K562 (cell line): ENCODE measurements at regions not wholly inside any gene's neighbourhood (a gene's known extent, or its start where the extent isn't known, plus 50 kb on each side); places are given as distances from the start of the nearest gene placed in this dataset.

ENCODE experiments used
- ATF7 ChIP-seq: fragments of 450-650 bp; IDR thresholded peaks from 2 replicates; pipeline ENCODE4 v1.7.1; 2014; ENCODE audit warnings: mild to moderate bottlenecking, moderate library complexity
- CBFA2T2 ChIP-seq: fragments of 450-650 bp; conservative IDR thresholded peaks from 2 replicates; pipeline ENCODE4 v1.6.1; 2017; ENCODE audit warnings: mild to moderate bottlenecking
- CEBPG ChIP-seq, 3 experiments: fragments of 200-800 bp in 1 of 3; sonication (Bioruptor generic) in 1 of 3; sonication (generic) in 1 of 3; formaldehyde crosslinking in 1 of 3; IDR thresholded peaks in 2 of 3; conservative IDR thresholded peaks in 1 of 3; 2 replicates each; pipeline versions ENCODE4 v1.6.1 to v1.8.0; 2016 to 2022; ENCODE audit warnings: missing compliant biosample characterization in 2 of 3, missing genetic modification characterization in 2 of 3, mild to moderate bottlenecking in 1 of 3, missing genetic modification reagents in 1 of 3
- CXXC5 ChIP-seq: fragments of 250-450 bp; sonication (Bioruptor Pico); IDR thresholded peaks from 2 replicates; pipeline ENCODE4 v1.8.0; 2022; ENCODE audit warnings: inconsistent platforms, mild to moderate bottlenecking, moderate library complexity
- ETS2 ChIP-seq: IDR thresholded peaks from 2 replicates; pipeline ENCODE4 v1.6.1; 2016; ENCODE audit warnings: borderline replicate concordance, missing genetic modification characterization, mild to moderate bottlenecking, moderate library complexity, missing compliant biosample characterization; ENCODE audit not compliant: poor library complexity, severe bottlenecking
- GTF2A2 ChIP-seq: IDR thresholded peaks from 2 replicates; pipeline ENCODE4 v1.6.1; 2016; ENCODE audit warnings: mild to moderate bottlenecking, missing genetic modification characterization, missing compliant biosample characterization
- JUND ChIP-seq, 2 experiments: IDR thresholded peaks; 2 replicates in 1 of 2; 3 replicates in 1 of 2; pipeline ENCODE4 v1.6.1; 2011; ENCODE audit warnings: borderline replicate concordance in 2 of 2, low read depth in 2 of 2, low read length in 2 of 2, improper control_type of control experiment in 1 of 2, missing biosample characterization in 1 of 2, missing genetic modification characterization in 1 of 2, missing genetic modification reagents in 1 of 2
- KAT8 ChIP-seq: fragments of 450-650 bp; IDR thresholded peaks from 2 replicates; pipeline ENCODE4 v1.6.1; 2016; ENCODE audit warnings: low read depth, mild to moderate bottlenecking
- KDM1A ChIP-seq, 2 experiments: fragments of 450-650 bp; IDR thresholded peaks; 2 replicates each; pipeline ENCODE4 v1.6.1; 2016; ENCODE audit warnings: mild to moderate bottlenecking in 2 of 2
- MAFK ChIP-seq: IDR thresholded peaks from 2 replicates; pipeline ENCODE4 v1.6.1; 2011; ENCODE audit warnings: low read length, improper control_type of control experiment
- MYNN ChIP-seq, 2 experiments: sonication (generic); formaldehyde crosslinking in 1 of 2; IDR thresholded peaks; 2 replicates each; pipeline versions ENCODE4 v1.5.0 to v1.6.1; 2016 to 2020; ENCODE audit warnings: antibody characterized with exemption in 1 of 2, missing genetic modification reagents in 1 of 2
- NBN ChIP-seq: fragments of 450-650 bp; IDR thresholded peaks from 2 replicates; pipeline ENCODE4 v1.6.1; 2016; ENCODE audit warnings: low read depth, mild to moderate bottlenecking
- RFX7 ChIP-seq: fragments of 250-450 bp; sonication (Bioruptor Pico); IDR thresholded peaks from 2 replicates; pipeline ENCODE4 v1.5.1; 2021; ENCODE audit warnings: mild to moderate bottlenecking
- RUNX1 ChIP-seq: sonication (generic); IDR thresholded peaks from 2 replicates; pipeline ENCODE4 v1.6.1; 2016; ENCODE audit warnings: antibody characterized with exemption, low read depth
- SMARCA4 ChIP-seq: fragments of 450-650 bp; IDR thresholded peaks from 2 replicates; pipeline ENCODE4 v1.6.1; 2016
- SRSF3 ChIP-seq: fragments of 200-400 bp; formaldehyde crosslinking; IDR thresholded peaks from 2 replicates; pipeline ENCODE4 v1.6.1; 2016; ENCODE audit warnings: mild to moderate bottlenecking, low read length, moderate library complexity; ENCODE audit not compliant: insufficient read depth
- ZNF23 ChIP-seq: fragments of 250-450 bp; sonication (Bioruptor Pico); IDR thresholded peaks from 2 replicates; pipeline ENCODE4 v1.4.0; 2020; ENCODE audit warnings: mild to moderate bottlenecking
- ZNF551 ChIP-seq: fragments of 250-450 bp; sonication (Bioruptor Pico); IDR thresholded peaks from 2 replicates; pipeline ENCODE4 v1.5.0; 2021; ENCODE audit warnings: mild to moderate bottlenecking, moderate library complexity
- ZNF830 ChIP-seq: fragments of 250-450 bp; sonication (Bioruptor Pico); IDR thresholded peaks from 2 replicates; pipeline ENCODE4 v1.5.0; 2021; ENCODE audit warnings: mild to moderate bottlenecking
- TF ChIP-seq, protein P1 (sequence below): fragments of 250-450 bp; sonication (Bioruptor Pico); IDR thresholded peaks from 2 replicates; pipeline ENCODE4 v1.4.0; 2020; ENCODE audit warnings: mild to moderate bottlenecking, moderate library complexity, borderline replicate concordance
- TF ChIP-seq, protein P2 (sequence below): fragments of 250-450 bp; sonication (Bioruptor Pico); IDR thresholded peaks from 2 replicates; pipeline ENCODE4 v1.4.0; 2020; ENCODE audit warnings: mild to moderate bottlenecking
- TF ChIP-seq, protein P3 (sequence below): fragments of 450-650 bp; IDR thresholded peaks from 2 replicates; pipeline ENCODE4 v1.6.1; 2016; ENCODE audit warnings: mild to moderate bottlenecking

DNA sequence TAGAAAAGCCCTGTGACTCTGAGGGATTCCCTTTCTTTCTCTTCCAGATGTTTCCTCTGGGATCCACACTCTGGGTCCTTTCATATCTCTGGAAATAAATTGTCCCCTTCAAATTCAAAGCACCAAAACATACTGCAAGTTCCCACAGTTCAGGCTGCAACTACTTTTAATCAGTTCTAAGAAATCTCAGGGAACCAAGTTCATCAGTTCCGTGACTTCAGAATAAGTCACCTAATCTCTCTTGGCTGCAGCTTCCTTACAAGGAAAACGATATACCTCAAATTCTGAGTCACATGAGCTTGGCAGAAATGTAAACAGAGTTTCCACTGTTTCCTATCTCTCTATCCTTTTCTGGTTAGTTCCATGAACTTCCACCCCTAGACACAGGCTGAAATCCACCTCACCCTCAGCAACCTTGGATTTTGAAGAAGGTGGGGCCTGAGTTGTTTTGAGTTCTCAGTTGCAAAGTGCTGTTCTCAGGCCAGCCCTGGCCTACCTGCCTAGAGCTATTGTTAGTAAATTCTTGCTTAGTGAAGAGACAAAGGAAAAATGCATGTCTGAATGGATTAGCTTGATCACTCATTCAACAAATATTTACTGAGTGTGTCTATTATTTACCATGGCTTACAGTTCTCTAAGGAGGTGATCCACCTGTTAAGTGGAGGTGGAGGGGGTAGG lies 59.3 kb upstream of the IL6 start (continued):
- no peak for TF ChIP-seq RUNX1
- peak; percentile 83 for TF ChIP-seq SMARCA4
- TF ChIP-seq, protein P1, sequence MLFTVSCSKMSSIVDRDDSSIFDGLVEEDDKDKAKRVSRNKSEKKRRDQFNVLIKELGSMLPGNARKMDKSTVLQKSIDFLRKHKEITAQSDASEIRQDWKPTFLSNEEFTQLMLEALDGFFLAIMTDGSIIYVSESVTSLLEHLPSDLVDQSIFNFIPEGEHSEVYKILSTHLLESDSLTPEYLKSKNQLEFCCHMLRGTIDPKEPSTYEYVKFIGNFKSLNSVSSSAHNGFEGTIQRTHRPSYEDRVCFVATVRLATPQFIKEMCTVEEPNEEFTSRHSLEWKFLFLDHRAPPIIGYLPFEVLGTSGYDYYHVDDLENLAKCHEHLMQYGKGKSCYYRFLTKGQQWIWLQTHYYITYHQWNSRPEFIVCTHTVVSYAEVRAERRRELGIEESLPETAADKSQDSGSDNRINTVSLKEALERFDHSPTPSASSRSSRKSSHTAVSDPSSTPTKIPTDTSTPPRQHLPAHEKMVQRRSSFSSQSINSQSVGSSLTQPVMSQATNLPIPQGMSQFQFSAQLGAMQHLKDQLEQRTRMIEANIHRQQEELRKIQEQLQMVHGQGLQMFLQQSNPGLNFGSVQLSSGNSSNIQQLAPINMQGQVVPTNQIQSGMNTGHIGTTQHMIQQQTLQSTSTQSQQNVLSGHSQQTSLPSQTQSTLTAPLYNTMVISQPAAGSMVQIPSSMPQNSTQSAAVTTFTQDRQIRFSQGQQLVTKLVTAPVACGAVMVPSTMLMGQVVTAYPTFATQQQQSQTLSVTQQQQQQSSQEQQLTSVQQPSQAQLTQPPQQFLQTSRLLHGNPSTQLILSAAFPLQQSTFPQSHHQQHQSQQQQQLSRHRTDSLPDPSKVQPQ (CRISPR knock-in tag) = no peak
- 0 out of 2 replicates have a peak, but pooled peaks have one; percentile 59 for TF ChIP-seq NBN
- TF ChIP-seq ZNF830 (CRISPR knock-in tag) = no peak
- TF ChIP-seq ATF7 = peak; percentile 82; the same call in 1 of the 2 replicates
- TF ChIP-seq RFX7 (CRISPR knock-in tag) = no peak
- no peak for TF ChIP-seq MAFK
- TF ChIP-seq CBFA2T2 = 0 out of 2 replicates have a peak, but pooled peaks have one; percentile 20
- no peak for TF ChIP-seq ZNF23
- TF ChIP-seq, protein P2, sequence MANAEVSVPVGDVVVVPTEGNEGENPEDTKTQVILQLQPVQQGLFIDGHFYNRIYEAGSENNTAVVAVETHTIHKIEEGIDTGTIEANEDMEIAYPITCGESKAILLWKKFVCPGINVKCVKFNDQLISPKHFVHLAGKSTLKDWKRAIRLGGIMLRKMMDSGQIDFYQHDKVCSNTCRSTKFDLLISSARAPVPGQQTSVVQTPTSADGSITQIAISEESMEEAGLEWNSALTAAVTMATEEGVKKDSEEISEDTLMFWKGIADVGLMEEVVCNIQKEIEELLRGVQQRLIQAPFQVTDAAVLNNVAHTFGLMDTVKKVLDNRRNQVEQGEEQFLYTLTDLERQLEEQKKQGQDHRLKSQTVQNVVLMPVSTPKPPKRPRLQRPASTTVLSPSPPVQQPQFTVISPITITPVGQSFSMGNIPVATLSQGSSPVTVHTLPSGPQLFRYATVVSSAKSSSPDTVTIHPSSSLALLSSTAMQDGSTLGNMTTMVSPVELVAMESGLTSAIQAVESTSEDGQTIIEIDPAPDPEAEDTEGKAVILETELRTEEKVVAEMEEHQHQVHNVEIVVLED = no peak
- no peak for TF ChIP-seq ZNF551 (CRISPR knock-in tag)
- TF ChIP-seq CEBPG (CRISPR knock-in tag; IDR thresholded peaks at IDR 0.05) = no peak
- no peak for TF ChIP-seq CEBPG (tag; conservative IDR thresholded peaks at IDR 0.05 in 1 of 2, IDR thresholded peaks at IDR 0.05 in 1 of 2)
- TF ChIP-seq GTF2A2 (tag) = no peak
- 0 out of 2 replicates have a peak, but pooled peaks have one; percentile 18 for TF ChIP-seq MYNN (IDR thresholded peaks at IDR 0.05)
- no peak for TF ChIP-seq MYNN (CRISPR knock-in tag; IDR thresholded peaks at IDR 0.05)
- TF ChIP-seq, protein P3, sequence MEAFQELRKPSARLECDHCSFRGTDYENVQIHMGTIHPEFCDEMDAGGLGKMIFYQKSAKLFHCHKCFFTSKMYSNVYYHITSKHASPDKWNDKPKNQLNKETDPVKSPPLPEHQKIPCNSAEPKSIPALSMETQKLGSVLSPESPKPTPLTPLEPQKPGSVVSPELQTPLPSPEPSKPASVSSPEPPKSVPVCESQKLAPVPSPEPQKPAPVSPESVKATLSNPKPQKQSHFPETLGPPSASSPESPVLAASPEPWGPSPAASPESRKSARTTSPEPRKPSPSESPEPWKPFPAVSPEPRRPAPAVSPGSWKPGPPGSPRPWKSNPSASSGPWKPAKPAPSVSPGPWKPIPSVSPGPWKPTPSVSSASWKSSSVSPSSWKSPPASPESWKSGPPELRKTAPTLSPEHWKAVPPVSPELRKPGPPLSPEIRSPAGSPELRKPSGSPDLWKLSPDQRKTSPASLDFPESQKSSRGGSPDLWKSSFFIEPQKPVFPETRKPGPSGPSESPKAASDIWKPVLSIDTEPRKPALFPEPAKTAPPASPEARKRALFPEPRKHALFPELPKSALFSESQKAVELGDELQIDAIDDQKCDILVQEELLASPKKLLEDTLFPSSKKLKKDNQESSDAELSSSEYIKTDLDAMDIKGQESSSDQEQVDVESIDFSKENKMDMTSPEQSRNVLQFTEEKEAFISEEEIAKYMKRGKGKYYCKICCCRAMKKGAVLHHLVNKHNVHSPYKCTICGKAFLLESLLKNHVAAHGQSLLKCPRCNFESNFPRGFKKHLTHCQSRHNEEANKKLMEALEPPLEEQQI = 0 out of 2 replicates have a peak, but pooled peaks have one; percentile 52
- no peak for TF ChIP-seq SRSF3
- no peak; the same call in 1 of the 2 replicates for TF ChIP-seq CXXC5
- no peak for TF ChIP-seq ETS2 (tag)
- no peak for TF ChIP-seq KAT8
- TF ChIP-seq JUND (IDR thresholded peaks at IDR 0.05; ENCODE audit: borderline replicate concordance, low read depth, low read length) = peak; percentile 86
- peak; percentile 86; the same call in 2 of the 3 replicates for TF ChIP-seq JUND (tag; IDR thresholded peaks at IDR 0.05; ENCODE audit: borderline replicate concordance, low read depth, low read length)
- peak in 1 of 2 experiments; percentile 61; a peak in 3 of 4 replicates for TF ChIP-seq KDM1A (IDR thresholded peaks at IDR 0.05)
